ENCODE measurements at regions not wholly inside any gene's neighbourhood (a gene's known extent, or its start where the extent isn't known, plus 50 kb on each side); places are given as distances from the start of the nearest gene placed in this dataset.

- no peak for TF ChIP-seq CTCF (IDR thresholded peaks at IDR 0.05; ENCODE audit: low read depth, low read length)
- no peak for TF ChIP-seq EZH2phosphoT487 (IDR thresholded peaks at IDR 0.05; ENCODE audit: low read depth)
Measured at GRCh38 chr18:73551211-73551610, 596.4 kb downstream of the FBXO15 start.

All from OCI-LY3 (cell line).